Endodermal cell (in vitro differentiated cells): ENCODE measurements at regions not wholly inside any gene's neighbourhood (a gene's known extent, or its start where the extent isn't known, plus 50 kb on each side); places are given as distances from the start of the nearest gene placed in this dataset.

Experiments
- DNase-seq: peaks from one replicate; pipeline ENCODE4 v3.0.0-alpha.2; 2017
- H3K27ac ChIP-seq: 2 replicates; pipeline ENCODE4 v1.5.1; 2013; ENCODE audit warnings: mild to moderate bottlenecking, low read depth, low read length, moderate library complexity
- H3K27me3 ChIP-seq: 2 replicates; pipeline ENCODE4 v1.6.1; 2013; ENCODE audit warnings: mild to moderate bottlenecking, low read length, moderate library complexity; ENCODE audit not compliant: insufficient read depth, control insufficient read depth, poor library complexity, severe bottlenecking
- H3K36me3 ChIP-seq: 2 replicates; pipeline ENCODE4 v1.7.0; 2013; ENCODE audit warnings: mild to moderate bottlenecking, low read length, moderate library complexity; ENCODE audit not compliant: control insufficient read depth, insufficient read depth
- H3K4me1 ChIP-seq: one replicate; pipeline ENCODE4 v1.7.0; 2013; ENCODE audit warnings: low read length; ENCODE audit not compliant: control insufficient read depth, insufficient read depth
- H3K4me3 ChIP-seq: 2 replicates; pipeline ENCODE4 v1.5.1; 2013; ENCODE audit warnings: mild to moderate bottlenecking, low read length, moderate library complexity
- H3K9ac ChIP-seq: 2 replicates; pipeline ENCODE4 v1.6.1; 2013; ENCODE audit warnings: mild to moderate bottlenecking, low read length, moderate library complexity; ENCODE audit not compliant: poor library complexity, severe bottlenecking; ENCODE audit errors: extremely low read depth
- H3K9me3 ChIP-seq: 2 replicates; pipeline ENCODE4 v1.6.1; 2013; ENCODE audit warnings: mild to moderate bottlenecking, low read length, moderate library complexity; ENCODE audit not compliant: control insufficient read depth
- H3K27ac Mint-ChIP-seq: 2 replicates; pipeline ENCODE4 v1.8.0; 2020; ENCODE audit warnings: mixed read lengths
- H3K27me3 Mint-ChIP-seq: 2 replicates; pipeline ENCODE4 v1.8.0; 2021; ENCODE audit warnings: mild to moderate bottlenecking, mixed read lengths; ENCODE audit not compliant: insufficient read depth
- H3K36me3 Mint-ChIP-seq: 2 replicates; pipeline ENCODE4 v1.8.0; 2020; ENCODE audit warnings: low read depth, mixed read lengths
- H3K4me1 Mint-ChIP-seq: 2 replicates; pipeline ENCODE4 v1.8.0; 2020; ENCODE audit warnings: mixed read lengths
- H3K4me3 Mint-ChIP-seq: 2 replicates; pipeline ENCODE4 v1.8.0; 2020; ENCODE audit warnings: mild to moderate bottlenecking, moderate library complexity, mixed read lengths
- H3K9me3 Mint-ChIP-seq: 2 replicates; pipeline ENCODE4 v1.8.0; 2020; ENCODE audit warnings: mild to moderate bottlenecking, mixed read lengths
- WGBS, 2 experiments: methylation state at CpG; one replicate each; pipeline versions ENCODE4 v1.1.5 to v1.1.7; 2013; ENCODE audit warnings: missing lambda C conversion rate in 2 of 2, mixed read lengths in 1 of 2; ENCODE audit not compliant: insufficient coverage in 1 of 2, insufficient read length in 1 of 2; 5-methylcytosine and 5-hydroxymethylcytosine counted together
- TF ChIP-seq, protein P1 (sequence below): fragments of 200-600 bp; sonication (generic); conservative IDR thresholded peaks from 2 replicates; pipeline ENCODE4 v1.5.0; 2021; ENCODE audit warnings: antibody characterized with exemption, mild to moderate bottlenecking

- H3K27ac ChIP-seq, result no peak overlapping the region
- no peaks in the 10 kb centered on the region for H3K36me3 Mint-ChIP-seq
- H3K36me3 ChIP-seq, result no peaks in the 10 kb centered on the region
- H3K4me3 ChIP-seq, result no peak overlapping the region
- no peak for DNase-seq
- H3K4me1 ChIP-seq, result no peaks in the 10 kb centered on the region
- H3K4me1 Mint-ChIP-seq, result peaks cover 5% of the 10 kb centered on the region
- H3K4me3 Mint-ChIP-seq, result no peak overlapping the region
- 91 to 100% methylated on average over 1 to 5 of the region's 5 CpGs for WGBS, 2 experiments
- no peak overlapping the region for H3K27ac Mint-ChIP-seq
- H3K9ac ChIP-seq, result no peak overlapping the region
- H3K9me3 Mint-ChIP-seq, result no peaks in the 10 kb centered on the region
- H3K27me3 ChIP-seq, result no peaks in the 10 kb centered on the region
- TF ChIP-seq, protein P1, sequence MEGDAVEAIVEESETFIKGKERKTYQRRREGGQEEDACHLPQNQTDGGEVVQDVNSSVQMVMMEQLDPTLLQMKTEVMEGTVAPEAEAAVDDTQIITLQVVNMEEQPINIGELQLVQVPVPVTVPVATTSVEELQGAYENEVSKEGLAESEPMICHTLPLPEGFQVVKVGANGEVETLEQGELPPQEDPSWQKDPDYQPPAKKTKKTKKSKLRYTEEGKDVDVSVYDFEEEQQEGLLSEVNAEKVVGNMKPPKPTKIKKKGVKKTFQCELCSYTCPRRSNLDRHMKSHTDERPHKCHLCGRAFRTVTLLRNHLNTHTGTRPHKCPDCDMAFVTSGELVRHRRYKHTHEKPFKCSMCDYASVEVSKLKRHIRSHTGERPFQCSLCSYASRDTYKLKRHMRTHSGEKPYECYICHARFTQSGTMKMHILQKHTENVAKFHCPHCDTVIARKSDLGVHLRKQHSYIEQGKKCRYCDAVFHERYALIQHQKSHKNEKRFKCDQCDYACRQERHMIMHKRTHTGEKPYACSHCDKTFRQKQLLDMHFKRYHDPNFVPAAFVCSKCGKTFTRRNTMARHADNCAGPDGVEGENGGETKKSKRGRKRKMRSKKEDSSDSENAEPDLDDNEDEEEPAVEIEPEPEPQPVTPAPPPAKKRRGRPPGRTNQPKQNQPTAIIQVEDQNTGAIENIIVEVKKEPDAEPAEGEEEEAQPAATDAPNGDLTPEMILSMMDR, result no peak
- H3K9me3 ChIP-seq, result no peaks in the 10 kb centered on the region
- no peaks in the 10 kb centered on the region for H3K27me3 Mint-ChIP-seq
Observed at GRCh38 chr2:144889348-144889747, 369.4 kb upstream of the ZEB2 start.

GRCh38 chr2:144886862-144887261, 366.9 kb upstream of the ZEB2 start:
- TF ChIP-seq, protein P1, result no peak
- Histone ChIP-seq H3K36me3 (no peaks in the 10 kb centered on the region), H3K4me3 (no peak overlapping the region), H3K27me3 (no peaks in the 10 kb centered on the region), H3K9me3 (no peaks in the 10 kb centered on the region), H3K27ac (no peak overlapping the region), H3K4me1 (no peaks in the 10 kb centered on the region), H3K9ac (no peak overlapping the region)
- H3K27me3 Mint-ChIP-seq, result no peaks in the 10 kb centered on the region
- no peak for DNase-seq
- no peaks in the 10 kb centered on the region for H3K9me3 Mint-ChIP-seq
- no peaks in the 10 kb centered on the region for H3K36me3 Mint-ChIP-seq
- H3K4me3 Mint-ChIP-seq, result no peak overlapping the region
- peaks cover 5% of the 10 kb centered on the region for H3K4me1 Mint-ChIP-seq
- WGBS, 2 experiments, result 60 to 83% methylated on average over 1 to 3 of the region's 3 CpGs
- H3K27ac Mint-ChIP-seq, result no peak overlapping the region

- no peaks in the 10 kb centered on the region for H3K27me3 ChIP-seq
- Mint-ChIP-seq H3K36me3 (no peaks in the 10 kb centered on the region), H3K27me3 (no peaks in the 10 kb centered on the region), H3K27ac (no peak overlapping the region), H3K9me3 (no peaks in the 10 kb centered on the region), H3K4me1 (no peaks in the 10 kb centered on the region), H3K4me3 (no peak overlapping the region)
- TF ChIP-seq, protein P1, result no peak
- H3K9ac ChIP-seq, result no peak overlapping the region
- no peak for DNase-seq
- no peak overlapping the region for H3K4me3 ChIP-seq
- no peak overlapping the region for H3K27ac ChIP-seq
- no peaks in the 10 kb centered on the region for H3K9me3 ChIP-seq
- WGBS, 2 experiments, result 88 to 97% methylated on average over 7 to 8 of the region's 8 CpGs
- H3K4me1 ChIP-seq, result no peaks in the 10 kb centered on the region
- H3K36me3 ChIP-seq, result no peaks in the 10 kb centered on the region
Observed at GRCh38 chr2:144877893-144878292, 358.0 kb upstream of the ZEB2 start.
